Fibroblast of the aortic adventitia (primary cell): ENCODE measurements at regions not wholly inside any gene's neighbourhood (a gene's known extent, or its start where the extent isn't known, plus 50 kb on each side); places are given as distances from the start of the nearest gene placed in this dataset.
A peak's percentile ranks its signal among the peaks of the same experiment; 100 is the strongest.

Experiments used
- DNase-seq: peaks from one replicate; pipeline ENCODE4 v3.0.0-alpha.2; 2010; ENCODE audit warnings: low read depth
- H3K4me3 ChIP-seq: 2 replicates; pipeline ENCODE4 v1.5.1; 2011; ENCODE audit warnings: low read depth, mild to moderate bottlenecking, control low read depth, low read length, moderate library complexity
- CTCF ChIP-seq: IDR thresholded peaks from 2 replicates; pipeline ENCODE4 v1.5.1; 2011; ENCODE audit warnings: mild to moderate bottlenecking, low read length, control low read depth, inconsistent platforms; ENCODE audit not compliant: insufficient read depth

- H3K4me3 ChIP-seq, result no peak overlapping the region
- no peak for TF ChIP-seq CTCF
- peak; percentile 62 for DNase-seq
These were observed 537.7 kb downstream of the BRINP3 start for GRCh38 chr1:189939967-189940366.

DNA sequence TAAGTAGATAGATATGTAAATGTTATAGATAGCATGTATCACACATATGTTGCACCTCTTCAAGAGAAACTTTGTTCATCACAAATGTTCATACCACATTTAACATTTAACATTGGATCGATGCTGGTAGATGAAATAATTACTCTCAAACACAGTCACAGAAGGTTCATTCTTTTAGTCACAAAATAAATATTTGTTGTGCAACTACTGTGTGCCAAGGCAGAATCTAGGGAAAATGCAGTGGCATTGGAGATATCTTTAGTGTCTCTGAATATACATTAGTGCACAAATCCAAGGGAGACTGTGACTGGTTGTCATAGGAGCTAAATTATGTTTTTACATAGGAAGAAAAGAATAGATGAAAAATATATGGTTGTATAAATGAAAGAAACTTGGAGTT, 535.7 kb downstream of the BRINP3 start:
- no peak overlapping the region for H3K4me3 ChIP-seq
- no peak for DNase-seq
- no peak for TF ChIP-seq CTCF

- no peak for TF ChIP-seq CTCF
- no peak overlapping the region for H3K4me3 ChIP-seq
These were observed 518.9 kb downstream of the BRINP3 start for GRCh38 chr1:189958756-189959155.

GRCh38 chr1:189960769-189961168, 516.9 kb downstream of the BRINP3 start:
- no peak overlapping the region for H3K4me3 ChIP-seq
- peak; percentile 39 for DNase-seq
- no peak for TF ChIP-seq CTCF

More at GRCh38 chr1:189958756-189959155, 518.9 kb downstream of the BRINP3 start:
- DNase-seq, result no peak

DNA sequence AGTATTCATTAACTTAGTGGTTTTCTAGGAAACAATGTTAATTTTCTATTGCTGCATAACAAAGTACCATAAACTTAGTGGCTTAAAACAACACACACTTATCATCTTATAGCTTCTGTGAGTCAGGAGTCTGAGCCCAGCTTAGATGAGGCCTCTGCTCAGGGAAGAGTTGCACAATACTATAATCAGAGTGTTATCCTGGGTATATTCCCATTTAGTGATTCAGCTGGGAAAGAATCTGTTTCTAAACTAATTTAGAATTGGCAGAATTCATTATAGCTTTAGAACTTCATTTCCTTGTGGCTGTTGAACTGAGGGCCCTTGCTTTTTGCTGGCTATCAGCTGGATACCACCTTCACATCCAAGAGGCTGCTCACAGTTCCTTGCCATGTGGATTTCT, 515.5 kb downstream of the BRINP3 start:
- TF ChIP-seq CTCF, result no peak
- DNase-seq, result peak; percentile 81
- no peak overlapping the region for H3K4me3 ChIP-seq

GRCh38 chr1:189970331-189971230, 507.1 kb downstream of the BRINP3 start:
- no peak overlapping the region for H3K4me3 ChIP-seq
- DNase-seq, result no peak
- TF ChIP-seq CTCF, result no peak
